ENCODE measurements at regions not wholly inside any gene's neighbourhood (a gene's known extent, or its start where the extent isn't known, plus 50 kb on each side); places are given as distances from the start of the nearest gene placed in this dataset.

GRCh38 chr7:118026791-118027190 lies 153.6 kb upstream of the CTTNBP2 start:
- TF ChIP-seq CTCF (IDR thresholded peaks at IDR 0.05; ENCODE audit: low read depth, low read length, missing input control) (no peak), GABPA (IDR thresholded peaks at IDR 0.05 in 1 of 2, conservative IDR thresholded peaks at IDR 0.05 in 1 of 2) (no peak), YY1 (IDR thresholded peaks at IDR 0.05) (no peak), REST (IDR thresholded peaks at IDR 0.05) (no peak)

Data from liver (tissue), 3 donors.